Cardiac fibroblast (primary cell): ENCODE measurements at regions not wholly inside any gene's neighbourhood (a gene's known extent, or its start where the extent isn't known, plus 50 kb on each side); places are given as distances from the start of the nearest gene placed in this dataset.
A peak's percentile ranks its signal among the peaks of the same experiment; 100 is the strongest.

ENCODE experiments used
- DNase-seq, 2 donors: peaks; one replicate each; pipeline versions ENCODE4 v3.0.0 to v3.0.0-alpha.2; 2010; ENCODE audit warnings: low read depth in 2 of 2
- H3K4me3 ChIP-seq, 2 donors: replicated peaks in 1 of 2; 1 replicate in 1 of 2; 2 replicates in 1 of 2; pipeline ENCODE4 v1.5.1; 2011; ENCODE audit warnings: low read depth in 2 of 2, low read length in 2 of 2, mild to moderate bottlenecking in 2 of 2, moderate library complexity in 1 of 2
- TF ChIP-seq, protein P1 (sequence below): IDR thresholded peaks from one replicate; pipeline ENCODE4 v1.5.1; 2011; ENCODE audit warnings: low read depth, mild to moderate bottlenecking, low read length, inconsistent platforms

DNA sequence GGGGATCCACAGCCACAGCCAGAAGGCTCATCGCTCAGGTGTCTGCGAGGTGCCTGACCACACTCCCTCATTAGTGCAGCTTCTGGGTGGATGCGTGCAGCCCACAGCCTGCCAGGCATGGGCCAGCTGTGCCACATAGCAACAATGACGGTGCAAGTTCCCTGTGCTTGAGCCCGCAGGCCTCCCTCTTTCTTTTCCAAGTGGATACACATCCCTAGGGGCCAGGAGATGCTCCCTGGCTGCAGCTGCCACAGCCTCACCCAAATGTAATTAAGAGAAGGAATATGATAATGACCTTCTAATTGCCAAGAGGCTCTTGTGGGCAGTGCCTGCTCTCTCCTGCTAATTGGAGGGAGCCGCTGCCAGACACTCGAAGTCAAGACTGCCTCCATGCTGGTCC lies 116.0 kb upstream of the PPP1R26 start:
- TF ChIP-seq, protein P1, sequence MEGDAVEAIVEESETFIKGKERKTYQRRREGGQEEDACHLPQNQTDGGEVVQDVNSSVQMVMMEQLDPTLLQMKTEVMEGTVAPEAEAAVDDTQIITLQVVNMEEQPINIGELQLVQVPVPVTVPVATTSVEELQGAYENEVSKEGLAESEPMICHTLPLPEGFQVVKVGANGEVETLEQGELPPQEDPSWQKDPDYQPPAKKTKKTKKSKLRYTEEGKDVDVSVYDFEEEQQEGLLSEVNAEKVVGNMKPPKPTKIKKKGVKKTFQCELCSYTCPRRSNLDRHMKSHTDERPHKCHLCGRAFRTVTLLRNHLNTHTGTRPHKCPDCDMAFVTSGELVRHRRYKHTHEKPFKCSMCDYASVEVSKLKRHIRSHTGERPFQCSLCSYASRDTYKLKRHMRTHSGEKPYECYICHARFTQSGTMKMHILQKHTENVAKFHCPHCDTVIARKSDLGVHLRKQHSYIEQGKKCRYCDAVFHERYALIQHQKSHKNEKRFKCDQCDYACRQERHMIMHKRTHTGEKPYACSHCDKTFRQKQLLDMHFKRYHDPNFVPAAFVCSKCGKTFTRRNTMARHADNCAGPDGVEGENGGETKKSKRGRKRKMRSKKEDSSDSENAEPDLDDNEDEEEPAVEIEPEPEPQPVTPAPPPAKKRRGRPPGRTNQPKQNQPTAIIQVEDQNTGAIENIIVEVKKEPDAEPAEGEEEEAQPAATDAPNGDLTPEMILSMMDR, result no peak
- H3K4me3 ChIP-seq, result no peak overlapping the region
- DNase-seq, result no peak

DNA sequence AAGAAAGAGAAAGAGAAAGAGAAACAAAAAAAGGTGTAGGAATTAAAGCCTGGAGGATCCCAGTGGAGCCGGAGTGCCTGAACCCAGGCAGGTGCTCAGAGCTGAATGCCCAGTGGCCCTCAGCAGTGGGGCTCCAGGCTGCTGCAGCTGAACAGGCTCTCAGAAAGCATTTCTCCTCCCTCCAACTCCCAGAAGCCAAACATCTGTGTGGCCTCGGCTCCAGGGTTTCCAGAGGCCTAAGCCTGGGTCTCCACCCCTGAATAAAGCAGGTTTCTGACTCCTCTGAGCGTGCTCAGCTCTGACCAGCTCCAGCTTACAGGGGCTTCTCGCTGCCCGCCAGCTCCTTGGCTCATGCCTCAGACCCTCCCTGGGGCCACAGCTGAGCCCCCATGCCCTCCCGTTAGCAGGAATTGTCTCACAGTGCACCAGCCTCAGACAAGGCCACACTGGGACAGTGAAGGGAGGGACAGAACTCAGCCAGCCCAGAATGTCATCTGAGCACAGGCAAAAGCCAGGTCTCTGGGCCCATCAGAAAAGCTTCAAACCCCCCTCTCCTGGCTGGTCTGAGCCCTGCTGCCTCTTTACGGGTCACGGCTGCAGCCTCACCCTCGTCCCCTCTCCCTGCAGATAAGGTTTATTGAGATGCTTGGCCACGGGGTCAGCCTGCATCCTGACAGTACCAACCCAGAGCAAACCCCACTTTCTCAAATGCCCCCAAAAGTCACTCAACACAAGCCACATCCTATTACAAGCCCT lies 114.4 kb upstream of the PPP1R26 start:
- H3K4me3 ChIP-seq, result no peak overlapping the region
- TF ChIP-seq, protein P1, result no peak
- no peak for DNase-seq

DNA sequence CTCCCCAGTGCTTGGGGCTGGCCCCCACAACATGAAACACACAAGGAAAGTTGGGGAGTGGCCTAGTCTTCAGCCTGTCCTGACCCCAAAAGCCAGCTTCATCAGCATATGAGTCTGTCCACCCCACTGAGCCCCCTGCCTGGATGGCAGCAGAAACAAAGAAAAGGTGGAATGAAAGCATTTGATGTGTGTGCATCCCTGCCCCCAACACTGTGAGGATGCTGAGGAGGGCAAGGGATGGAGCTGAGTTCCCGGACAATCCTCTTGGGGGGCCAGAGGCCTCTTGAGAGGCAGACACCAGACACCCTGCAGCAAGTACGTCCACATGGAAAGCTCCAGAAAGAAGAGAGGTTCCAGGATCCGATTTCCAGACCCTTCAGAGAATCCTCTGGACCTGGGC lies 113.5 kb upstream of the PPP1R26 start:
- TF ChIP-seq, protein P1, result no peak
- H3K4me3 ChIP-seq, result no peak overlapping the region
- no peak for DNase-seq

DNA sequence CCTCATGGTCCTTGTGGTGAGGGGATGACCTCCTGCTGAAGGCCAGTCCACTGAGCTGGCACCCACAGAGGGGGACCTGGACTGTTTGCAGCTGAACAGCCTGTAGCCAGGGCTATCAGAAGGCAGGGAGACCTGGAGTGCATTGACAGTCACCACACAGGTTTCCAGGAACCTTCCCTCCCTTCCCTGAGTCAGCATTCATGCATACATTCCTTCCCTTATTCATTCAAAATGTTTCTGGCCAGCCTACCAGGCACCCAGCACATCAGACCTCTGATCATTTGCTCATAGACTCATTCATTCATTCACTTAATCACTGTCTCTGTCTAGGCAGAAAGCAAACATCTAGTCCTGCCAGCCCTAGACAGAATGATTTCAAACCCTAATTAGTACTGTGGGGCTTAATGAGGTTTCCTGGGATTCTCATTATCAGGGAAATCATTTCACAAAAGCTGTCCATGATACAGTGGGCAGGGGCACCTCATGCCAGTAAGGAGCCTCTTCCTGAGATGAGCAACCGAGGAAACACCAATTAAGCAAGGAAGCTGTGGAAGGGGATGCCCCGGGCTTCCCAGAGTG lies 110.1 kb upstream of the PPP1R26 start:
- TF ChIP-seq, protein P1, result no peak
- H3K4me3 ChIP-seq, result no peak overlapping the region
- no peak for DNase-seq

DNA sequence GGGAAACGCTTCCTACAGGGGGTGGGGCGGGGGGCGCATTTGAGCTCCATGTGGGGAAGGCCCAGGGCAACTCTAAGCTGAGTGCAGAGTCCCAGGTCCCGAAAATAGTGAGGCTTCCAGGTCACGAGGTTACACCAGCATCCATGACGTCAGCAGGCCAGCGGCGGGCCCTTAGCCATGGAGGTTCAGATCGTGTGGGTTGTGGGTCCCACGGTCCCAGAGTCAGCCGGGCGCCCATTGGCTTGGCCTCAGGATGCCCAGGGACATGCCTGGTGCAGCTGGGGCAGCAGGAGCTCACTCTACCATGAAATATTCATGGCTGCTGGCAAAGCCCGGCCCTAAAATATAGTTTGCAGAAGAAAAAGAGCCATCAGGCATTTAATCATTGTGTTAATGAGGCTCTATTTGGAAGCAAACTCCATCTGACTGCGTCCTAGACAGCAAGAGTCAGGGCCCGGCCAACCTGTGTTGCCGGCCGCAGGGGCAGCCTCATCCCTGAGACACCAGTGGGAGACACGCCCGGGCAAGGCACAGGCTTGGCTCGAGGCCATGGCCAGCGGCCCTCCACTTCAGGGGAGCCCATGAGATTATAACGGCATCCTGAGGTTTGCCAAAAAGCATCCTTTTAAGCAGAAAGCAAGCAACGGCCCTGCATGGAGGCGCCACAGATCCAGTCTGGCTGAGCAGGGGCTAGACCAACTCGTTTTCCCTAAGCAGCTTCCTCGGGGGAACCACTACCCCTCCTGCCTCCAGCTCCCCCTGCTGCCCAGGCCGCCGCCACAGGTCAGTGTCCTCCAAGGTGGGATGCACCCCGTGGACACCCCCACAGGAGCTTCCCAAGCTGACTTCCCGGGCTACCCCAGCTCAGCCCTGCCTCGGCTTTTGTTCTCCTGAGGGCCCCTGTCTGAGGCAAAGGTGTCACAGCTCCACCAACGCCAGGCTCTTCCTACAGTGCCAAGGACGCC lies 108.9 kb upstream of the PPP1R26 start:
- no peak overlapping the region for H3K4me3 ChIP-seq
- peak in 1 of 2 donors; percentile 0 for DNase-seq
- TF ChIP-seq, protein P1, result no peak

DNA sequence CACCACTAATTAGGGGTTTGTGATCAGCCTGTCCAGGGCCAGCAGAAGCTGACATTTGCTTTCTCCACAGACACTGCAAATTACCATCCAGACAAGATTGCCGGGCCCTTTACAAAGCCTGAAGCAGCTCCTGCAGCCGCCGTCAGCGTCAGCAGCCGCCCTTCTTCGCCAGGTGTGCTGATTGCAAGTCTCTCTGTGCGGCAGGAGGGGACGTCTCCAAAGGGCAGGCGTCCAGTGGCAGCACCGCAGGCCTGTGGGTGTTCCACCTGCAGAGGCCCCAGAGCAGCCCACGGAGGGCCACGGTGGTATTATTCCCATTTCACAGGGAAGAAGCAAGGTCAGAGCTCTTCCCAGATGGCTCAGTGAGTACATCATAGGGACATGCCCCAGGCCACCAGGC lies 108.0 kb upstream of the PPP1R26 start:
- no peak overlapping the region for H3K4me3 ChIP-seq
- TF ChIP-seq, protein P1, result no peak
- DNase-seq, result no peak
